HG03571 (cell line): ENCODE measurements at regions not wholly inside any gene's neighbourhood (a gene's known extent, or its start where the extent isn't known, plus 50 kb on each side); places are given as distances from the start of the nearest gene placed in this dataset.

Experiments
- ATAC-seq: cut with Tn5 transposase; IDR thresholded peaks from one replicate; pipeline ENCODE4 v1.9.1; 2021; ENCODE audit not compliant: unreplicated experiment

- no peak for ATAC-seq
These were observed 642.3 kb upstream of the SLITRK1 start for GRCh38 chr13:84524586-84524985.

- no peak for ATAC-seq
These were observed 617.7 kb upstream of the SLITRK1 start for GRCh38 chr13:84500016-84500415.

GRCh38 chr13:84497613-84498012 lies 615.3 kb upstream of the SLITRK1 start:
- no peak for ATAC-seq

GRCh38 chr13:84491952-84492351 lies 609.7 kb upstream of the SLITRK1 start:
- ATAC-seq, result no peak

- ATAC-seq, result no peak
These were observed 605.5 kb upstream of the SLITRK1 start for GRCh38 chr13:84487752-84488151.

- ATAC-seq, result no peak
These were observed 599.7 kb upstream of the SLITRK1 start for GRCh38 chr13:84481958-84482357.

- ATAC-seq, result no peak
These were observed 597.4 kb upstream of the SLITRK1 start for GRCh38 chr13:84479656-84480055.

- no peak for ATAC-seq
These were observed 588.3 kb upstream of the SLITRK1 start for GRCh38 chr13:84470528-84470927.

- ATAC-seq, result no peak
These were observed 584.2 kb upstream of the SLITRK1 start for GRCh38 chr13:84466461-84466860.

- ATAC-seq, result no peak
These were observed 578.7 kb upstream of the SLITRK1 start for GRCh38 chr13:84460989-84461388.

GRCh38 chr13:84455143-84455905 lies 573.0 kb upstream of the SLITRK1 start:
- no peak for ATAC-seq

GRCh38 chr13:84447640-84447978 lies 565.3 kb upstream of the SLITRK1 start:
- no peak for ATAC-seq

- ATAC-seq, result no peak
These were observed 564.8 kb upstream of the SLITRK1 start for GRCh38 chr13:84446972-84447639.

GRCh38 chr13:84445776-84446175 lies 563.5 kb upstream of the SLITRK1 start:
- ATAC-seq, result no peak

GRCh38 chr13:84443463-84443862 lies 561.2 kb upstream of the SLITRK1 start:
- no peak for ATAC-seq

GRCh38 chr13:84439108-84439507 lies 556.8 kb upstream of the SLITRK1 start:
- no peak for ATAC-seq

GRCh38 chr13:84433024-84433423 lies 550.8 kb upstream of the SLITRK1 start:
- no peak for ATAC-seq

- no peak for ATAC-seq
These were observed 549.4 kb upstream of the SLITRK1 start for GRCh38 chr13:84431646-84432045.

- no peak for ATAC-seq
These were observed 548.2 kb upstream of the SLITRK1 start for GRCh38 chr13:84430446-84430845.

GRCh38 chr13:84430015-84430414 lies 547.7 kb upstream of the SLITRK1 start:
- ATAC-seq, result no peak

GRCh38 chr13:84418041-84418440 lies 535.8 kb upstream of the SLITRK1 start:
- no peak for ATAC-seq

GRCh38 chr13:84417416-84417815 lies 535.1 kb upstream of the SLITRK1 start:
- ATAC-seq, result no peak

- no peak for ATAC-seq
These were observed 530.7 kb upstream of the SLITRK1 start for GRCh38 chr13:84413016-84413415.
